HepG2 (cell line): ENCODE measurements at regions not wholly inside any gene's neighbourhood (a gene's known extent, or its start where the extent isn't known, plus 50 kb on each side); places are given as distances from the start of the nearest gene placed in this dataset.

Source experiments
- ATAC-seq: fragments of 200-7000 bp; cut with Tn5 transposase; 3 replicates; pipeline ENCODE4 v1.9.1; 2020; ENCODE audit warnings: mild to moderate bottlenecking, moderate library complexity
- BruUV-seq: library from RNA; stranded (reverse); fragments of 400-500 nt; replicated peaks from 2 replicates; lab custom pipeline; 2021; lab: Mats Ljungman, UMichigan
- CTCF ChIA-PET: fragments of 300-600 bp; formaldehyde crosslinking; extraction: SDS; loops from one replicate; lab custom pipeline; 2021; ENCODE audit warnings: low total read pairs, inconsistent platforms, low intra/inter-chr PET ratio; lab: Yijun Ruan, JAX
- POLR2A ChIA-PET: fragments of 350-600 bp; sonication (Branson Sonifier 250); formaldehyde crosslinking; loops from one replicate; lab custom pipeline; 2020; ENCODE audit warnings: antibody characterized with exemption, inconsistent platforms; lab: Yijun Ruan, JAX
- DNase-seq: peaks from one replicate; pipeline ENCODE4 v3.0.0-alpha.2; 2015; ENCODE audit warnings: low spot score
- FAIRE-seq: peaks from 3 replicates; lab custom pipeline; 2011; peaks lifted over from hg19 to GRCh38; lab: Jason Lieb, UNC
- H2AFZ ChIP-seq: one replicate; pipeline ENCODE4 v1.6.1; 2011; ENCODE audit warnings: low read length, inconsistent platforms
- H3K27ac ChIP-seq: fragments of 300-600 bp; 3 replicates; pipeline ENCODE4 v1.8.0; 2011; ENCODE audit warnings: mixed run types, mild to moderate bottlenecking, mixed read lengths, low read length, inconsistent platforms; ENCODE audit not compliant: insufficient read depth; ENCODE audit errors: extremely low read length
- H3K27me3 ChIP-seq, 2 experiments: fragments of 200-600 bp in 1 of 2; 2 replicates in 1 of 2; 3 replicates in 1 of 2; pipeline versions ENCODE4 v1.6.0 to v1.8.0; 2011; ENCODE audit warnings: low read length in 2 of 2, mild to moderate bottlenecking in 2 of 2, moderate library complexity in 2 of 2, inconsistent platforms in 1 of 2; ENCODE audit not compliant: insufficient read depth in 2 of 2, control insufficient read depth in 1 of 2
- H3K36me3 ChIP-seq, 2 experiments: fragments of 200-600 bp in 1 of 2; replicated peaks in 1 of 2; 2 replicates in 1 of 2; 3 replicates in 1 of 2; pipeline versions ENCODE4 v1.5.1 to v1.8.0; 2011; ENCODE audit warnings: low read length in 2 of 2, inconsistent platforms in 1 of 2; ENCODE audit not compliant: insufficient read depth in 2 of 2, control insufficient read depth in 1 of 2
- H3K4me1 ChIP-seq: 2 replicates; pipeline ENCODE4 v1.5.1; 2012; ENCODE audit warnings: low read length, inconsistent platforms; ENCODE audit not compliant: insufficient read depth
- H3K4me2 ChIP-seq: 2 replicates; pipeline ENCODE4 v1.6.0; 2011; ENCODE audit warnings: low read depth, low read length, inconsistent platforms
- H3K4me3 ChIP-seq, 3 experiments: fragments of 200-600 bp in 1 of 3; sonication (generic), shearing (Covaris generic) in 1 of 3; replicated peaks in 1 of 3; 2 replicates each; pipeline ENCODE4 v1.5.1; 2011 to 2016; ENCODE audit warnings: low read length in 3 of 3, inconsistent platforms in 2 of 3, low read depth in 2 of 3, mild to moderate bottlenecking in 2 of 3, control low read depth in 1 of 3, mixed read lengths in 1 of 3; ENCODE audit not compliant: insufficient read depth in 1 of 3
- H3K79me2 ChIP-seq: one replicate; pipeline ENCODE4 v1.6.1; 2011; ENCODE audit warnings: low read length, inconsistent platforms; ENCODE audit not compliant: insufficient read depth
- H3K9ac ChIP-seq: 2 replicates; pipeline ENCODE4 v1.6.0; 2011; ENCODE audit warnings: mild to moderate bottlenecking, low read depth, low read length, inconsistent platforms; ENCODE audit not compliant: insufficient read depth
- H3K9me3 ChIP-seq: 2 replicates; pipeline ENCODE4 v1.5.1; 2012; ENCODE audit warnings: mild to moderate bottlenecking, low read length
- H4K20me1 ChIP-seq: 2 replicates; pipeline ENCODE4 v1.6.0; 2011; ENCODE audit warnings: inconsistent platforms, mild to moderate bottlenecking, low read length, moderate library complexity; ENCODE audit not compliant: insufficient read depth
- GLI4 ChIP-seq: sonication (generic); formaldehyde crosslinking; IDR thresholded peaks from 2 replicates; pipeline ENCODE4 v1.5.1; 2020; ENCODE audit warnings: missing genetic modification reagents, mild to moderate bottlenecking, moderate library complexity, borderline replicate concordance
- KAT8 ChIP-seq: IDR thresholded peaks from 2 replicates; pipeline ENCODE4 v1.6.1; 2016; ENCODE audit warnings: missing genetic modification reagents, missing compliant biosample characterization
- KLF9 ChIP-seq: IDR thresholded peaks from 2 replicates; pipeline ENCODE4 v1.6.1; 2016; ENCODE audit warnings: low read depth
- PAWR ChIP-seq: sonication (generic); formaldehyde crosslinking; IDR thresholded peaks from 2 replicates; pipeline ENCODE4 v1.4.0; 2020; ENCODE audit warnings: missing genetic modification reagents, mild to moderate bottlenecking, borderline replicate concordance
- SSRP1 ChIP-seq: IDR thresholded peaks from 2 replicates; pipeline ENCODE4 v1.6.1; 2016; ENCODE audit warnings: control low read depth
- ZNF136 ChIP-seq: sonication (generic); formaldehyde crosslinking; IDR thresholded peaks from 2 replicates; pipeline ENCODE4 v1.8.1; 2022; ENCODE audit warnings: low read depth, mild to moderate bottlenecking, moderate library complexity, missing genetic modification reagents
- ZNF678 ChIP-seq: sonication (generic); formaldehyde crosslinking; IDR thresholded peaks from 2 replicates; pipeline ENCODE4 v1.4.0; 2020; ENCODE audit warnings: mild to moderate bottlenecking, missing genetic modification reagents
- ZNF703 ChIP-seq: sonication (generic); formaldehyde crosslinking; IDR thresholded peaks from 2 replicates; pipeline ENCODE4 v1.5.1; 2020; ENCODE audit warnings: missing genetic modification reagents, mild to moderate bottlenecking, moderate library complexity, borderline replicate concordance
- WGBS: methylation state at CpG from one replicate; pipeline ENCODE4 v1.1.6; 2017; ENCODE audit warnings: low lambda C conversion rate; 5-methylcytosine and 5-hydroxymethylcytosine counted together
- in situ Hi-C: cut with HindIII; loops from 2 replicates; pipeline ENCODE4 v1.10.0; 2017; ENCODE audit warnings: low pct_unique_long_range_greater_than_20kb; ENCODE audit not compliant: extremely low pct_ligation_motif_present
- intact Hi-C: fragments of 100-400 bp; cut with micrococcal nuclease; formaldehyde crosslinking; loops from one replicate; pipeline ENCODE4 v1.10.0; 2022; ENCODE audit not compliant: unreplicated experiment
- TF ChIP-seq, protein P1 (sequence below), 2 experiments: sonication (generic) in 1 of 2; formaldehyde crosslinking in 1 of 2; IDR thresholded peaks; 2 replicates each; pipeline versions ENCODE4 v1.5.1 to v1.6.1; 2011 to 2020; ENCODE audit warnings: borderline replicate concordance in 1 of 2, low read depth in 1 of 2, low read length in 1 of 2, mild to moderate bottlenecking in 1 of 2, missing genetic modification reagents in 1 of 2, moderate library complexity in 1 of 2
- TF ChIP-seq, protein P2 (sequence below): sonication (generic); formaldehyde crosslinking; IDR thresholded peaks from 2 replicates; pipeline ENCODE4 v1.5.1; 2020; ENCODE audit warnings: mild to moderate bottlenecking, moderate library complexity, missing genetic modification reagents
- TF ChIP-seq, protein P3 (sequence below): fragments of 450-650 bp; IDR thresholded peaks from 2 replicates; pipeline ENCODE4 v1.6.1; 2016
- TF ChIP-seq, protein P4 (sequence below): sonication (generic); formaldehyde crosslinking; IDR thresholded peaks from 2 replicates; pipeline ENCODE4 v1.8.0; 2022; ENCODE audit warnings: missing genetic modification reagents, mild to moderate bottlenecking, moderate library complexity, borderline replicate concordance
- TF ChIP-seq, protein P5 (sequence below): sonication (generic); formaldehyde crosslinking; IDR thresholded peaks from 2 replicates; pipeline ENCODE4 v1.8.1; 2023; ENCODE audit warnings: mild to moderate bottlenecking, moderate library complexity, missing genetic modification reagents
- TF ChIP-seq, protein P6 (sequence below): IDR thresholded peaks from 2 replicates; pipeline ENCODE4 v1.6.1; 2016; ENCODE audit warnings: low read depth, control low read depth

DNA sequence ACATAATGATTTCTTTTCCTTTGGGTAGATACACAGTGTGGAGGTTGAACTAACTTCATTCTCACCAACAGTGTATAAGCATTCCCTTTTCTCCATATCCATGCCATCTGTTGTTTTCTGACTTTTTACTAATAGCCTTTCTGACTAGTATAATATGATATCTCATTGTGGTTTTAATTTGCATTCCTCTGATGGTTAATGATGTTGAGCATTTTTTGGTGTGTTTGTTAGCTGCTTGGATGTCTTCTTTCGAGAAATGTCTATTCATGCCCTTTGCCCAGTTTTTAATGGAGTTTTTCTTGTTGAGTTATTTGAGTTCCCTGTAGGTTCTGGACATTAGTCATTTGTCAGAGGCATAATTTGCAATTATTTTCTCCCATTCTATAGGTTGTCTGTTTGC lies 59.8 kb downstream of the MARCHF4 start:
- Histone ChIP-seq H3K9me3 (no peaks in the 10 kb centered on the region), H3K36me3 (no peaks in the 10 kb centered on the region), H3K9ac (no peak overlapping the region), H3K27ac (no peak overlapping the region), H3K4me1 (no peaks in the 10 kb centered on the region), H3K4me3 (no peak overlapping the region), H3K4me2 (no peak overlapping the region), H3K79me2 (no peaks in the 10 kb centered on the region), H2AFZ (no peak overlapping the region), H3K27me3 (peaks cover 6 to 24% of the 10 kb centered on the region in 2 experiments), H4K20me1 (no peaks in the 10 kb centered on the region)
- no TSS peak for BruUV-seq
- in situ Hi-C loops (no loop called here), intact Hi-C loops (no loop called here)
- 0% methylated on average over 1 of the region's 1 CpG for WGBS
- DNase-seq: no peak
- ATAC-seq: no peak
- ChIA-PET CTCF (no interaction called here), POLR2A (no interaction called here)
- FAIRE-seq: peak; percentile 32
- TF ChIP-seq KLF9 (no peak), PAWR (CRISPR knock-in tag) (no peak), GLI4 (CRISPR knock-in tag) (no peak), ZNF678 (CRISPR knock-in tag) (no peak), ZNF703 (no peak), KAT8 (CRISPR knock-in tag) (no peak), SSRP1 (CRISPR knock-in tag) (no peak), ZNF136 (CRISPR knock-in tag) (no peak)
- TF ChIP-seq, protein P1, sequence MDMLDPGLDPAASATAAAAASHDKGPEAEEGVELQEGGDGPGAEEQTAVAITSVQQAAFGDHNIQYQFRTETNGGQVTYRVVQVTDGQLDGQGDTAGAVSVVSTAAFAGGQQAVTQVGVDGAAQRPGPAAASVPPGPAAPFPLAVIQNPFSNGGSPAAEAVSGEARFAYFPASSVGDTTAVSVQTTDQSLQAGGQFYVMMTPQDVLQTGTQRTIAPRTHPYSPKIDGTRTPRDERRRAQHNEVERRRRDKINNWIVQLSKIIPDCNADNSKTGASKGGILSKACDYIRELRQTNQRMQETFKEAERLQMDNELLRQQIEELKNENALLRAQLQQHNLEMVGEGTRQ (IDR thresholded peaks at IDR 0.05; ENCODE audit: low read depth, low read length): no peak
- TF ChIP-seq, protein P1 (CRISPR knock-in tag; IDR thresholded peaks at IDR 0.05; ENCODE audit: borderline replicate concordance): no peak
- TF ChIP-seq, protein P2, sequence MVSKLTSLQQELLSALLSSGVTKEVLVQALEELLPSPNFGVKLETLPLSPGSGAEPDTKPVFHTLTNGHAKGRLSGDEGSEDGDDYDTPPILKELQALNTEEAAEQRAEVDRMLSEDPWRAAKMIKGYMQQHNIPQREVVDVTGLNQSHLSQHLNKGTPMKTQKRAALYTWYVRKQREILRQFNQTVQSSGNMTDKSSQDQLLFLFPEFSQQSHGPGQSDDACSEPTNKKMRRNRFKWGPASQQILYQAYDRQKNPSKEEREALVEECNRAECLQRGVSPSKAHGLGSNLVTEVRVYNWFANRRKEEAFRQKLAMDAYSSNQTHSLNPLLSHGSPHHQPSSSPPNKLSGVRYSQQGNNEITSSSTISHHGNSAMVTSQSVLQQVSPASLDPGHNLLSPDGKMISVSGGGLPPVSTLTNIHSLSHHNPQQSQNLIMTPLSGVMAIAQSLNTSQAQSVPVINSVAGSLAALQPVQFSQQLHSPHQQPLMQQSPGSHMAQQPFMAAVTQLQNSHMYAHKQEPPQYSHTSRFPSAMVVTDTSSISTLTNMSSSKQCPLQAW (CRISPR knock-in tag): no peak
- TF ChIP-seq, protein P3, sequence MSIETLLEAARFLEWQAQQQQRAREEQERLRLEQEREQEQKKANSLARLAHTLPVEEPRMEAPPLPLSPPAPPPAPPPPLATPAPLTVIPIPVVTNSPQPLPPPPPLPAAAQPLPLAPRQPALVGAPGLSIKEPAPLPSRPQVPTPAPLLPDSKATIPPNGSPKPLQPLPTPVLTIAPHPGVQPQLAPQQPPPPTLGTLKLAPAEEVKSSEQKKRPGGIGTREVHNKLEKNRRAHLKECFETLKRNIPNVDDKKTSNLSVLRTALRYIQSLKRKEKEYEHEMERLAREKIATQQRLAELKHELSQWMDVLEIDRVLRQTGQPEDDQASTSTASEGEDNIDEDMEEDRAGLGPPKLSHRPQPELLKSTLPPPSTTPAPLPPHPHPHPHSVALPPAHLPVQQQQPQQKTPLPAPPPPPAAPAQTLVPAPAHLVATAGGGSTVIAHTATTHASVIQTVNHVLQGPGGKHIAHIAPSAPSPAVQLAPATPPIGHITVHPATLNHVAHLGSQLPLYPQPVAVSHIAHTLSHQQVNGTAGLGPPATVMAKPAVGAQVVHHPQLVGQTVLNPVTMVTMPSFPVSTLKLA: no peak
- TF ChIP-seq, protein P4, sequence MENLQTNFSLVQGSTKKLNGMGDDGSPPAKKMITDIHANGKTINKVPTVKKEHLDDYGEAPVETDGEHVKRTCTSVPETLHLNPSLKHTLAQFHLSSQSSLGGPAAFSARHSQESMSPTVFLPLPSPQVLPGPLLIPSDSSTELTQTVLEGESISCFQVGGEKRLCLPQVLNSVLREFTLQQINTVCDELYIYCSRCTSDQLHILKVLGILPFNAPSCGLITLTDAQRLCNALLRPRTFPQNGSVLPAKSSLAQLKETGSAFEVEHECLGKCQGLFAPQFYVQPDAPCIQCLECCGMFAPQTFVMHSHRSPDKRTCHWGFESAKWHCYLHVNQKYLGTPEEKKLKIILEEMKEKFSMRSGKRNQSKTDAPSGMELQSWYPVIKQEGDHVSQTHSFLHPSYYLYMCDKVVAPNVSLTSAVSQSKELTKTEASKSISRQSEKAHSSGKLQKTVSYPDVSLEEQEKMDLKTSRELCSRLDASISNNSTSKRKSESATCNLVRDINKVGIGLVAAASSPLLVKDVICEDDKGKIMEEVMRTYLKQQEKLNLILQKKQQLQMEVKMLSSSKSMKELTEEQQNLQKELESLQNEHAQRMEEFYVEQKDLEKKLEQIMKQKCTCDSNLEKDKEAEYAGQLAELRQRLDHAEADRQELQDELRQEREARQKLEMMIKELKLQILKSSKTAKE: no peak
- TF ChIP-seq, protein P5, sequence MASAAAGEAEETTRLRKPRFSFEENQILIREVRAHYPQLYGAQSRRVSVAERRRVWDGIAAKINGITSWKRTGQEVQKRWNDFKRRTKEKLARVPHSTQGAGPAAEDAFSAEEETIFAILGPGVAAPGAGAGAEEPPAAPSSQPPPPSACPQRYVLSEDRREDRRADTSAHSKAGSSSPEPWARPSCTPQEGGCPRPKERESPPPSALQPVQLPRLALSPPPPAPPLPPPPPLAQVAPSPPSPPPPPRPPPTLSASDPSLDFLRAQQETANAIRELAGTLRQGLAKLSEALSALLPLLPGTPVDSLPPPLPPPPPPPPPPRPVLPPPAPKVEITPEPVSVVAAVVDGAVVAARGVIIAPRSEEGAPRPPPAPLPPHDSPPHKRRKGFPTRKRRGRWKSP (CRISPR knock-in tag): no peak
- TF ChIP-seq, protein P6, sequence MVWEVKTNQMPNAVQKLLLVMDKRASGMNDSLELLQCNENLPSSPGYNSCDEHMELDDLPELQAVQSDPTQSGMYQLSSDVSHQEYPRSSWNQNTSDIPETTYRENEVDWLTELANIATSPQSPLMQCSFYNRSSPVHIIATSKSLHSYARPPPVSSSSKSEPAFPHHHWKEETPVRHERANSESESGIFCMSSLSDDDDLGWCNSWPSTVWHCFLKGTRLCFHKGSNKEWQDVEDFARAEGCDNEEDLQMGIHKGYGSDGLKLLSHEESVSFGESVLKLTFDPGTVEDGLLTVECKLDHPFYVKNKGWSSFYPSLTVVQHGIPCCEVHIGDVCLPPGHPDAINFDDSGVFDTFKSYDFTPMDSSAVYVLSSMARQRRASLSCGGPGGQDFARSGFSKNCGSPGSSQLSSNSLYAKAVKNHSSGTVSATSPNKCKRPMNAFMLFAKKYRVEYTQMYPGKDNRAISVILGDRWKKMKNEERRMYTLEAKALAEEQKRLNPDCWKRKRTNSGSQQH (CRISPR knock-in tag): no peak
